ENCODE measurements at regions not wholly inside any gene's neighbourhood (a gene's known extent, or its start where the extent isn't known, plus 50 kb on each side); places are given as distances from the start of the nearest gene placed in this dataset.

GRCh38 chr2:56084111-56084901 lies 99.5 kb upstream of the CCDC85A start:
- no peaks in the 10 kb centered on the region for H3K27me3 Mint-ChIP-seq (ENCODE audit: low read depth)
- H3K4me1 Mint-ChIP-seq (ENCODE audit: low read depth) = no peaks in the 10 kb centered on the region
- DNase-seq (ENCODE audit: low spot score) = no peak

GRCh38 chr2:56086336-56086735 lies 97.5 kb upstream of the CCDC85A start:
- H3K27me3 Mint-ChIP-seq (ENCODE audit: low read depth) = no peaks in the 10 kb centered on the region
- H3K27ac Mint-ChIP-seq = no peak overlapping the region
- no peak overlapping the region for H3K4me3 Mint-ChIP-seq (ENCODE audit: low read depth)
- H3K9me3 Mint-ChIP-seq = no peaks in the 10 kb centered on the region
- no peaks in the 10 kb centered on the region for H3K4me1 Mint-ChIP-seq (ENCODE audit: low read depth)
- H3K36me3 Mint-ChIP-seq (ENCODE audit: low read depth) = no peaks in the 10 kb centered on the region
- no peak for DNase-seq (ENCODE audit: low spot score)
- intact Hi-C loops (cut with micrococcal nuclease) = no loop called here

More at GRCh38 chr2:56084111-56084901, 99.5 kb upstream of the CCDC85A start:
- H3K27ac Mint-ChIP-seq = no peak overlapping the region
- intact Hi-C loops (cut with micrococcal nuclease) = no loop called here
- no peak overlapping the region for H3K4me3 Mint-ChIP-seq (ENCODE audit: low read depth)
- H3K36me3 Mint-ChIP-seq (ENCODE audit: low read depth) = no peaks in the 10 kb centered on the region
- no peaks in the 10 kb centered on the region for H3K9me3 Mint-ChIP-seq

- intact Hi-C loops (cut with micrococcal nuclease) = no loop called here
- Mint-ChIP-seq H3K36me3 (ENCODE audit: low read depth) (no peaks in the 10 kb centered on the region), H3K27me3 (ENCODE audit: low read depth) (no peaks in the 10 kb centered on the region), H3K4me3 (ENCODE audit: low read depth) (no peak overlapping the region), H3K4me1 (ENCODE audit: low read depth) (no peaks in the 10 kb centered on the region), H3K27ac (no peak overlapping the region), H3K9me3 (no peaks in the 10 kb centered on the region)
- DNase-seq (ENCODE audit: low spot score) = no peak
Measured at GRCh38 chr2:56088411-56088810, 95.4 kb upstream of the CCDC85A start.

- Mint-ChIP-seq H3K4me1 (ENCODE audit: low read depth) (no peaks in the 10 kb centered on the region), H3K36me3 (ENCODE audit: low read depth) (no peaks in the 10 kb centered on the region), H3K9me3 (no peaks in the 10 kb centered on the region), H3K4me3 (ENCODE audit: low read depth) (no peak overlapping the region), H3K27ac (no peak overlapping the region), H3K27me3 (ENCODE audit: low read depth) (no peaks in the 10 kb centered on the region)
- intact Hi-C loops (cut with micrococcal nuclease) = no loop called here
- no peak for DNase-seq (ENCODE audit: low spot score)
Measured at GRCh38 chr2:56089931-56090330, 93.9 kb upstream of the CCDC85A start.

GRCh38 chr2:56099963-56100362 lies 83.8 kb upstream of the CCDC85A start:
- Mint-ChIP-seq H3K4me3 (ENCODE audit: low read depth) (no peak overlapping the region), H3K27ac (no peak overlapping the region), H3K27me3 (ENCODE audit: low read depth) (no peaks in the 10 kb centered on the region), H3K9me3 (no peaks in the 10 kb centered on the region), H3K4me1 (ENCODE audit: low read depth) (no peaks in the 10 kb centered on the region), H3K36me3 (ENCODE audit: low read depth) (no peaks in the 10 kb centered on the region)
- no peak for DNase-seq (ENCODE audit: low spot score)
- intact Hi-C loops (cut with micrococcal nuclease) = no loop called here

- H3K27me3 Mint-ChIP-seq (ENCODE audit: low read depth) = no peaks in the 10 kb centered on the region
- no peaks in the 10 kb centered on the region for H3K9me3 Mint-ChIP-seq
- DNase-seq (ENCODE audit: low spot score) = no peak
- H3K4me3 Mint-ChIP-seq (ENCODE audit: low read depth) = no peak overlapping the region
- intact Hi-C loops (cut with micrococcal nuclease) = no loop called here
- H3K27ac Mint-ChIP-seq = no peak overlapping the region
- H3K36me3 Mint-ChIP-seq (ENCODE audit: low read depth) = no peaks in the 10 kb centered on the region
- H3K4me1 Mint-ChIP-seq (ENCODE audit: low read depth) = no peaks in the 10 kb centered on the region
Measured at GRCh38 chr2:56100791-56101312, 82.9 kb upstream of the CCDC85A start.

- no peaks in the 10 kb centered on the region for H3K4me1 Mint-ChIP-seq (ENCODE audit: low read depth)
- no peak overlapping the region for H3K27ac Mint-ChIP-seq
- H3K36me3 Mint-ChIP-seq (ENCODE audit: low read depth) = no peaks in the 10 kb centered on the region
Measured at GRCh38 chr2:56102098-56102497, 81.7 kb upstream of the CCDC85A start.

GRCh38 chr2:56102866-56103265 lies 80.9 kb upstream of the CCDC85A start:
- DNase-seq (ENCODE audit: low spot score) = no peak
- Mint-ChIP-seq H3K9me3 (no peaks in the 10 kb centered on the region), H3K27ac (no peak overlapping the region), H3K4me3 (ENCODE audit: low read depth) (no peak overlapping the region), H3K4me1 (ENCODE audit: low read depth) (no peaks in the 10 kb centered on the region), H3K36me3 (ENCODE audit: low read depth) (no peaks in the 10 kb centered on the region), H3K27me3 (ENCODE audit: low read depth) (no peaks in the 10 kb centered on the region)
- intact Hi-C loops (cut with micrococcal nuclease) = no loop called here

More at GRCh38 chr2:56102098-56102497, 81.7 kb upstream of the CCDC85A start:
- H3K4me3 Mint-ChIP-seq (ENCODE audit: low read depth) = no peak overlapping the region
- H3K27me3 Mint-ChIP-seq (ENCODE audit: low read depth) = no peaks in the 10 kb centered on the region
- DNase-seq (ENCODE audit: low spot score) = no peak
- intact Hi-C loops (cut with micrococcal nuclease) = no loop called here
- no peaks in the 10 kb centered on the region for H3K9me3 Mint-ChIP-seq

GRCh38 chr2:56104962-56105361 lies 78.8 kb upstream of the CCDC85A start:
- no peaks in the 10 kb centered on the region for H3K36me3 Mint-ChIP-seq (ENCODE audit: low read depth)
- no peak overlapping the region for H3K27ac Mint-ChIP-seq
- H3K4me3 Mint-ChIP-seq (ENCODE audit: low read depth) = no peak overlapping the region
- intact Hi-C loops (cut with micrococcal nuclease) = no loop called here
- H3K9me3 Mint-ChIP-seq = no peaks in the 10 kb centered on the region
- no peak for DNase-seq (ENCODE audit: low spot score)
- no peaks in the 10 kb centered on the region for H3K27me3 Mint-ChIP-seq (ENCODE audit: low read depth)
- no peaks in the 10 kb centered on the region for H3K4me1 Mint-ChIP-seq (ENCODE audit: low read depth)

- Mint-ChIP-seq H3K9me3 (no peaks in the 10 kb centered on the region), H3K27me3 (ENCODE audit: low read depth) (no peaks in the 10 kb centered on the region), H3K4me1 (ENCODE audit: low read depth) (no peaks in the 10 kb centered on the region), H3K27ac (no peak overlapping the region), H3K36me3 (ENCODE audit: low read depth) (no peaks in the 10 kb centered on the region), H3K4me3 (ENCODE audit: low read depth) (no peak overlapping the region)
- DNase-seq (ENCODE audit: low spot score) = no peak
- intact Hi-C loops (cut with micrococcal nuclease) = no loop called here
Measured at GRCh38 chr2:56107502-56108220, 76.1 kb upstream of the CCDC85A start.

- Mint-ChIP-seq H3K4me3 (ENCODE audit: low read depth) (no peak overlapping the region), H3K36me3 (ENCODE audit: low read depth) (no peaks in the 10 kb centered on the region), H3K4me1 (ENCODE audit: low read depth) (no peaks in the 10 kb centered on the region), H3K27me3 (ENCODE audit: low read depth) (no peaks in the 10 kb centered on the region), H3K9me3 (no peaks in the 10 kb centered on the region), H3K27ac (no peak overlapping the region)
- intact Hi-C loops (cut with micrococcal nuclease) = no loop called here
- DNase-seq (ENCODE audit: low spot score) = no peak
Measured at GRCh38 chr2:56108806-56109205, 75.0 kb upstream of the CCDC85A start.

GRCh38 chr2:56109994-56110393 lies 73.8 kb upstream of the CCDC85A start:
- DNase-seq (ENCODE audit: low spot score) = no peak
- Mint-ChIP-seq H3K9me3 (no peaks in the 10 kb centered on the region), H3K27me3 (ENCODE audit: low read depth) (no peaks in the 10 kb centered on the region), H3K27ac (no peak overlapping the region), H3K4me1 (ENCODE audit: low read depth) (no peaks in the 10 kb centered on the region), H3K36me3 (ENCODE audit: low read depth) (no peaks in the 10 kb centered on the region), H3K4me3 (ENCODE audit: low read depth) (no peak overlapping the region)
- intact Hi-C loops (cut with micrococcal nuclease) = no loop called here

GRCh38 chr2:56113382-56113975 lies 70.3 kb upstream of the CCDC85A start:
- intact Hi-C loops (cut with micrococcal nuclease) = no loop called here
- Mint-ChIP-seq H3K36me3 (ENCODE audit: low read depth) (no peaks in the 10 kb centered on the region), H3K9me3 (no peaks in the 10 kb centered on the region), H3K27ac (no peak overlapping the region), H3K4me1 (ENCODE audit: low read depth) (no peaks in the 10 kb centered on the region), H3K4me3 (ENCODE audit: low read depth) (no peak overlapping the region), H3K27me3 (ENCODE audit: low read depth) (no peaks in the 10 kb centered on the region)
- DNase-seq (ENCODE audit: low spot score) = no peak
